Ovary (tissue), 3 donors: ENCODE measurements at regions not wholly inside any gene's neighbourhood (a gene's known extent, or its start where the extent isn't known, plus 50 kb on each side); places are given as distances from the start of the nearest gene placed in this dataset.

Source experiments
- CTCF ChIP-seq, 3 donors: fragments of 450-650 bp in 2 of 3; fragments of 200-600 bp in 1 of 3; IDR thresholded peaks; one replicate each; pipeline versions ENCODE4 v1.5.1 to v1.8.0; 2016 to 2022; ENCODE audit warnings: antibody characterized with exemption in 3 of 3, mild to moderate bottlenecking in 1 of 3
- EP300 ChIP-seq: sonication (generic); formaldehyde crosslinking; IDR thresholded peaks from one replicate; pipeline ENCODE4 v1.6.1; 2017; ENCODE audit warnings: antibody characterized with exemption
- POLR2A ChIP-seq: fragments of 450-650 bp; IDR thresholded peaks from one replicate; pipeline ENCODE4 v1.6.1; 2017; ENCODE audit warnings: antibody characterized with exemption, mild to moderate bottlenecking, moderate library complexity
- donor health status: DM: no; HTN: no; CAD: no.

- no peak for TF ChIP-seq CTCF (IDR thresholded peaks at IDR 0.05)
- TF ChIP-seq EP300: no peak
- TF ChIP-seq POLR2A: no peak
Observed at GRCh38 chr2:8478471-8478793, 203.4 kb upstream of the ID2 start.
